Mammary epithelial cell (primary cell): ENCODE measurements at regions not wholly inside any gene's neighbourhood (a gene's known extent, or its start where the extent isn't known, plus 50 kb on each side); places are given as distances from the start of the nearest gene placed in this dataset.

Experiments used
- CTCF ChIP-seq, 2 donors: IDR thresholded peaks in 1 of 2; conservative IDR thresholded peaks in 1 of 2; 2 replicates each; pipeline ENCODE4 v1.5.1; 2011 to 2012; ENCODE audit warnings: inconsistent platforms in 2 of 2, low read length in 2 of 2, mild to moderate bottlenecking in 2 of 2, control low read depth in 1 of 2, low read depth in 1 of 2; ENCODE audit not compliant: insufficient read depth in 1 of 2; ENCODE audit errors: extremely low read depth in 1 of 2
- EZH2 ChIP-seq: IDR thresholded peaks from 2 replicates; pipeline ENCODE4 v1.6.1; 2012; ENCODE audit warnings: low read length, inconsistent platforms, borderline replicate concordance

- TF ChIP-seq CTCF (conservative IDR thresholded peaks at IDR 0.05 in 1 of 2, IDR thresholded peaks at IDR 0.05 in 1 of 2; ENCODE audit: extremely low read depth in 1 of 2, insufficient read depth in 1 of 2, low read depth in 1 of 2, low read length in 2 of 2) (no peak), EZH2 (no peak)
Measured at GRCh38 chr7:19294619-19295018, 149.4 kb upstream of the FERD3L start.
